ENCODE measurements at regions not wholly inside any gene's neighbourhood (a gene's known extent, or its start where the extent isn't known, plus 50 kb on each side); places are given as distances from the start of the nearest gene placed in this dataset.

- Histone ChIP-seq H3K27ac (ENCODE audit: control insufficient read depth, insufficient read depth) (no peak overlapping the region), H3K4me3 (no peak overlapping the region), H3K9ac (ENCODE audit: control insufficient read depth, insufficient read depth, low read length) (no peak overlapping the region), H3K4me1 (ENCODE audit: control insufficient read depth, insufficient read depth, low read length) (no peaks in the 10 kb centered on the region), H3K4me2 (ENCODE audit: control insufficient read depth, insufficient read depth) (no peak overlapping the region), H3K79me2 (ENCODE audit: control insufficient read depth, insufficient read depth, low read length) (no peaks in the 10 kb centered on the region), H4K20me1 (ENCODE audit: control insufficient read depth, insufficient read depth) (no peaks in the 10 kb centered on the region), H3K36me3 (ENCODE audit: control insufficient read depth in 2 of 2, insufficient read depth in 2 of 2, low read length in 1 of 2) (no peaks in the 10 kb centered on the region), H3K9me3 (replicated peaks; ENCODE audit: control insufficient read depth, insufficient read depth, low read length) (no peaks in the 10 kb centered on the region), H3K27me3 (replicated peaks in 1 of 2; ENCODE audit: control insufficient read depth in 2 of 2, insufficient read depth in 2 of 2, low read length in 1 of 2) (no peaks in the 10 kb centered on the region), H2AFZ (ENCODE audit: control insufficient read depth, low read depth, low read length) (no peak overlapping the region)
- ChIA-PET CTCF (no interaction called here), POLR2A (no interaction called here), RAD21 (ENCODE audit: unreplicated experiment) (no interaction called here), SMC1A (ENCODE audit: uncharacterized antibody, unreplicated experiment) (no interaction called here)
- in situ Hi-C loops (cut with MboI): no loop called here
- intact Hi-C loops (cut with micrococcal nuclease; ENCODE audit: unreplicated experiment): no loop called here
- no peak for ATAC-seq
- WGBS (ENCODE audit: insufficient coverage, insufficient replicate concordance, low lambda C conversion rate, missing lambda C conversion rate): 19% methylated on average over 3 of the region's 3 CpGs
- no peak for DNase-seq (ENCODE audit: low read depth, low spot score)
- FAIRE-seq: no peak
- no TSS peak for BruUV-seq (replicated peaks)
- TF ChIP-seq LARP7 (IDR thresholded peaks at IDR 0.05) (no peak), ZNF217 (IDR thresholded peaks at IDR 0.05) (no peak), JUND (IDR thresholded peaks at IDR 0.05; ENCODE audit: low read depth, low read length) (no peak), SP1 (IDR thresholded peaks at IDR 0.05; ENCODE audit: low read depth, low read length) (no peak), SREBF1 (IDR thresholded peaks at IDR 0.05; ENCODE audit: low read length) (no peak), BACH1 (IDR thresholded peaks at IDR 0.05; ENCODE audit: borderline replicate concordance) (no peak), RAD51 (IDR thresholded peaks at IDR 0.05) (no peak), ZNF622 (IDR thresholded peaks at IDR 0.05) (no peak), KAT2A (conservative IDR thresholded peaks at IDR 0.05; ENCODE audit: control insufficient read depth, low read depth, low read length) (no peak), WRNIP1 (IDR thresholded peaks at IDR 0.05; ENCODE audit: borderline replicate concordance, low read depth, low read length) (no peak), ESRRA (IDR thresholded peaks at IDR 0.05; ENCODE audit: low read length) (no peak), ATF2 (IDR thresholded peaks at IDR 0.05; ENCODE audit: low read length) (no peak), ZNF274 (IDR thresholded peaks at IDR 0.05; ENCODE audit: insufficient read depth, insufficient read length) (no peak), PBX3 (IDR thresholded peaks at IDR 0.05; ENCODE audit: insufficient replicate concordance, low read depth, low read length) (no peak)
Observed at GRCh38 chr18:39365836-39366485, 1800.4 kb upstream of the CELF4 start.

Measured in GM12878 (cell line).